NB4 (cell line): ENCODE measurements at regions not wholly inside any gene's neighbourhood (a gene's known extent, or its start where the extent isn't known, plus 50 kb on each side); places are given as distances from the start of the nearest gene placed in this dataset.

Source experiments
- CTCF ChIP-seq: IDR thresholded peaks from one replicate; pipeline ENCODE4 v1.5.1; 2012; ENCODE audit warnings: low read depth, low read length
- MAX ChIP-seq: IDR thresholded peaks from 2 replicates; pipeline ENCODE4 v1.6.1; 2011; ENCODE audit warnings: low read depth, low read length
- POLR2A ChIP-seq: IDR thresholded peaks from 2 replicates; pipeline ENCODE4 v1.6.1; 2011; ENCODE audit warnings: mild to moderate bottlenecking; ENCODE audit not compliant: insufficient read length; ENCODE audit errors: extremely low read depth

- TF ChIP-seq CTCF (no peak), MAX (no peak), POLR2A (no peak)
These were observed 351.1 kb upstream of the DEPDC1 start for GRCh38 chr1:68848017-68848416.
